Spleen (tissue), 11 donors: ENCODE measurements at regions not wholly inside any gene's neighbourhood (a gene's known extent, or its start where the extent isn't known, plus 50 kb on each side); places are given as distances from the start of the nearest gene placed in this dataset.

Experiments used
- DNase-seq: peaks from one replicate; pipeline ENCODE4 v3.0.0-alpha.2; 2020
- H3K27ac ChIP-seq, 8 donors: fragments of 200-600 bp; sonication (generic) in 7 of 8; 1 replicate in 4 of 8; 2 replicates in 4 of 8; pipeline versions ENCODE4 v1.5.0 to v1.8.0; 2016 to 2021; ENCODE audit warnings: inconsistent platforms in 4 of 8, mild to moderate bottlenecking in 4 of 8, moderate library complexity in 1 of 8
- H3K27me3 ChIP-seq, 7 donors: fragments of 200-600 bp; sonication (generic) in 6 of 7; replicated peaks in 1 of 7; 1 replicate in 4 of 7; 2 replicates in 3 of 7; pipeline versions ENCODE4 v1.5.0 to v1.8.0; 2016 to 2021; ENCODE audit warnings: inconsistent platforms in 3 of 7, mild to moderate bottlenecking in 1 of 7
- H3K36me3 ChIP-seq, 6 donors: fragments of 200-600 bp; sonication (generic) in 5 of 6; 1 replicate in 4 of 6; 2 replicates in 2 of 6; pipeline versions ENCODE4 v1.5.0 to v1.8.0; 2016 to 2021; ENCODE audit warnings: inconsistent platforms in 2 of 6
- H3K4me1 ChIP-seq, 6 donors: fragments of 200-600 bp; sonication (generic) in 5 of 6; 1 replicate in 3 of 6; 2 replicates in 3 of 6; pipeline versions ENCODE4 v1.5.0 to v1.8.0; 2016 to 2021; ENCODE audit warnings: inconsistent platforms in 3 of 6
- H3K4me3 ChIP-seq, 8 donors: fragments of 200-600 bp; sonication (generic) in 7 of 8; 1 replicate in 4 of 8; 2 replicates in 4 of 8; pipeline versions ENCODE4 v1.5.0 to v1.8.0; 2016 to 2021; ENCODE audit warnings: inconsistent platforms in 4 of 8, mild to moderate bottlenecking in 4 of 8, moderate library complexity in 2 of 8
- H3K9me3 ChIP-seq, 8 donors: fragments of 200-600 bp; sonication (generic) in 7 of 8; 1 replicate in 4 of 8; 2 replicates in 4 of 8; pipeline versions ENCODE4 v1.5.0 to v1.8.0; 2016 to 2021; ENCODE audit warnings: inconsistent platforms in 4 of 8
- POLR2A ChIP-seq, 3 donors: fragments of 450-650 bp; IDR thresholded peaks; one replicate each; pipeline ENCODE4 v1.5.1; 2017; ENCODE audit warnings: antibody characterized with exemption in 3 of 3, mild to moderate bottlenecking in 1 of 3
- POLR2AphosphoS5 ChIP-seq, 3 donors: sonication (generic); formaldehyde crosslinking; IDR thresholded peaks; one replicate each; pipeline ENCODE4 v1.5.1; 2017; ENCODE audit warnings: antibody characterized with exemption in 3 of 3
- WGBS, 5 donors: extraction: QIAGEN DNeasy Blood & Tissue Kit in 3 of 5; methylation state at CpG; one replicate each; pipeline versions ENCODE4 v1.1.5 to v1.1.7; 2013 to 2018; 5-methylcytosine and 5-hydroxymethylcytosine counted together
- intact Hi-C: fragments of 100-400 bp; cut with DNase I; formaldehyde crosslinking; loops from one replicate; pipeline ENCODE4 v1.15.0; 2023; ENCODE audit warnings: low total_unique reads
- TF ChIP-seq, protein P1 (sequence below), 11 experiments: fragments of 200-600 bp in 7 of 11; fragments of 450-650 bp in 4 of 11; sonication (generic) in 4 of 11; IDR thresholded peaks in 8 of 11; conservative IDR thresholded peaks in 3 of 11; 1 replicate in 7 of 11; 2 replicates in 4 of 11; pipeline versions ENCODE4 v1.4.0 to v1.8.0; 2016 to 2021; ENCODE audit warnings: antibody characterized with exemption in 11 of 11, inconsistent platforms in 4 of 11, mild to moderate bottlenecking in 1 of 11
- donor health status: healthy with polysubstance abuse.
- donor health status: DM: no; HTN: no; CAD: no; lungs with moderate emphysema.
- donor health status: DM: no; HTN: no; CAD: no.
- donor health status: Bipolar disorder and iron deficiency.
- donor health status: healthy.
- donor health status: DM: no; HTN: no; CAD: no.
- donor health status: DM: yes; HTN: yes; CAD: no.

DNA sequence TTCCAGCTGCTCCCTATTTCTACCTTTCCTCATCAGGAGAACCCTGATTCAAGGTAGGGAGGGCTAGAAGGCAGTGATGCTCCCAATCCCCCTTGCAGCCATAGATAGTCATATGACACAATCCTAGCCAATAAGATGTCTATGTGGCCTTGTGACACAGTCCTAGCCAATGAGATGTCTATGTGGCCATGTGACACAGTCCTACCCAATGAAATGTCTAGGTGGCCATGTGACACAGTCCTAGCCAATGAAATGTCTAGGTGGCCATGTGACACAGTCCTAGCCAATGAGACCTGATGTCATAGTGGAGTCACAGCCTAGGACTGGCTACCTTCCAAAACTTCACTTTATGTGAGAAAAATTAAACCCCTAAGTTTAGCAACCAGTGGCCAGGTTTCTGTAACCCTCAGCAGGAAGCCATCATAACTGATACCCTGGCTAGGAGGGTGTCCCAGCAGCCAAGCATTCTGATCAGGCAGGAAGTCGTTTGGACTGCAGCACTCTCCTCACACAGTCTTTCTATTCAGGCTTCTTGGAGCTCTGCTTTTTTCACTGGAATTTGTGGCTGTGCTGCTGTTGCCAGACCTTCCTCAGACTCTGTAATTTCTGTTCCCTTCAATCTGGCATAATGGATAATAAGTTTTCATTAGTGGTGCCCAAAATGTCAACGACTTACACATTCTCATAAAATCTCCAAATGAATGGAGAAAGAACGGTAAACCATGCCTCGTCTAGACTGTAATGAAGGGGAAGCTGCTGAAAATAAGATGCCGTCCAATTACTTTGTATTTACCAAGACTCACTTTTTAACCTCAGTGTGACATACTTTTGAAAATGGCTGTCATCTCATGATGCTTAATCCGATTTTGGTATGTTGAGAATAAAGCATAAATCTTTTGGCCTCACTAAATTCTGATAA lies 165.0 kb upstream of the NCKAP5 start:
- H3K4me3 ChIP-seq, result no peak overlapping the region
- no peak overlapping the region for H3K27ac ChIP-seq
- H3K27me3 ChIP-seq, result no peaks in the 10 kb centered on the region
- intact Hi-C loops, result no loop called here
- H3K36me3 ChIP-seq, result no peaks in the 10 kb centered on the region
- no peaks in the 10 kb centered on the region for H3K4me1 ChIP-seq
- 71 to 81% (median 76%) methylated on average over 6 of the region's 6 CpGs for WGBS, 5 donors
- no peak for DNase-seq
- H3K9me3 ChIP-seq, result peaks cover 0 to 9% (median 0%) of the 10 kb centered on the region in 8 donors
- no peak for TF ChIP-seq POLR2A (IDR thresholded peaks at IDR 0.05)
- TF ChIP-seq, protein P1, sequence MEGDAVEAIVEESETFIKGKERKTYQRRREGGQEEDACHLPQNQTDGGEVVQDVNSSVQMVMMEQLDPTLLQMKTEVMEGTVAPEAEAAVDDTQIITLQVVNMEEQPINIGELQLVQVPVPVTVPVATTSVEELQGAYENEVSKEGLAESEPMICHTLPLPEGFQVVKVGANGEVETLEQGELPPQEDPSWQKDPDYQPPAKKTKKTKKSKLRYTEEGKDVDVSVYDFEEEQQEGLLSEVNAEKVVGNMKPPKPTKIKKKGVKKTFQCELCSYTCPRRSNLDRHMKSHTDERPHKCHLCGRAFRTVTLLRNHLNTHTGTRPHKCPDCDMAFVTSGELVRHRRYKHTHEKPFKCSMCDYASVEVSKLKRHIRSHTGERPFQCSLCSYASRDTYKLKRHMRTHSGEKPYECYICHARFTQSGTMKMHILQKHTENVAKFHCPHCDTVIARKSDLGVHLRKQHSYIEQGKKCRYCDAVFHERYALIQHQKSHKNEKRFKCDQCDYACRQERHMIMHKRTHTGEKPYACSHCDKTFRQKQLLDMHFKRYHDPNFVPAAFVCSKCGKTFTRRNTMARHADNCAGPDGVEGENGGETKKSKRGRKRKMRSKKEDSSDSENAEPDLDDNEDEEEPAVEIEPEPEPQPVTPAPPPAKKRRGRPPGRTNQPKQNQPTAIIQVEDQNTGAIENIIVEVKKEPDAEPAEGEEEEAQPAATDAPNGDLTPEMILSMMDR (IDR thresholded peaks at IDR 0.05 in 8 of 11, conservative IDR thresholded peaks at IDR 0.05 in 3 of 11), result no peak
- no peak for TF ChIP-seq POLR2AphosphoS5 (IDR thresholded peaks at IDR 0.05)

DNA sequence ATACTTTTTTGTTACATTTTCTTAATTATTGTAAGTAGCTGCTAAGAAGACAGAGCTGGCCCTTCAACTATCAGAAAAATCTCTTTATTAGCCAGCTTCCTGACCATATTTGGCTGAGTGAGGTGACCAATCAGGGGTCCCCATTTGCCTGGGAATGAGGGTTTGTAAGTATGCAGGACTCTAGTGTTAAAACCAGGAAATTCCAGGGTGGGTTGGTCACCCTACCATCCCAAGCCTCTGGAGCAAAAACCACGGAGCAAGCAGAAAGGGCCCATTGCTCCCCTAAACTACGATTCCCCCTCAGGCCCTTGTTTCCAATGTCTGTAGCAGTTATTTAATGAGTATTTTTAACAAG lies 165.6 kb upstream of the NCKAP5 start:
- WGBS, 5 donors, result 65 to 74% (median 71%) methylated on average over 2 of the region's 2 CpGs
- intact Hi-C loops, result no loop called here
- peaks cover 0 to 9% (median 0%) of the 10 kb centered on the region in 8 donors for H3K9me3 ChIP-seq

DNA sequence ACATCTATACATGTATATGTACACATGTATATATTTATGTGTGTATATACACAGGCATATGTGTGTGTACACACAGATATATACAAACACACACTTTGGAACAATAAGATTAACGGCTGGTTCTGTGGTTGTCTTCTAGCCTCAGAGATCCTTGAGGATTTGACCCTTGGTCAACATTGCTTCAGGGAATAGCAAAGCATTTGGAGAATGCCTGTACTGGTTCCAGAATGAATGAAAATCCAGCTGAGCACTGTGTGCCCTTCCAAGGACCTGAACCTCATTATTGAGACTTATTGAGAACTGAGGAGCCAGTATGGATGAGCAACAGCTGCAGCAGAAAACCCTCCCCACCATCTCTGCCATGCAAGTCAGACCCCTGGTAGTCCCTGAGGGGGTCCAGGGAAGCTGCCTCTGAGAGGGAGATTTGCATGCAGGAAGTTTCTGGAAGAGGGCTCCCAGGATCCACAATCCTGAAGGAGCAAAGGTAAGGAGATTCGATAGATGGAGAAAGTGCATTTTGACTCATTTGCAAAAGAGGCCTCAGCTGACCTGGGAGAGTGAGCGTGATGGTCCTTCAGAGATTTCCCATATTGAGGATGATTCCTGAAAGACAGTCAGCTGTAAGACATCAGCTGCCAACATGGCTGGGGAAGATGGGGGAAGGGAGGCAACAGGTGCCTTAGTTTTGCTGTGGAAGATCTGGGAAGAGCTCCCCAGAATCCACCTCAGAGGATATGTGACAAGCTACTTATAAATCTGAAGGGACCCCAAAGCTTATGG lies 166.6 kb upstream of the NCKAP5 start:
- no peaks in the 10 kb centered on the region for H3K27me3 ChIP-seq
- H3K27ac ChIP-seq, result no peak overlapping the region
- intact Hi-C loops, result no loop called here
- 84 to 94% (median 91%) methylated on average over 3 of the region's 3 CpGs for WGBS, 5 donors
- peaks cover 0 to 9% (median 0%) of the 10 kb centered on the region in 8 donors for H3K9me3 ChIP-seq
- H3K36me3 ChIP-seq, result no peaks in the 10 kb centered on the region
- no peaks in the 10 kb centered on the region for H3K4me1 ChIP-seq
- H3K4me3 ChIP-seq, result no peak overlapping the region
- DNase-seq, result no peak
- TF ChIP-seq POLR2AphosphoS5 (IDR thresholded peaks at IDR 0.05), result no peak
- TF ChIP-seq POLR2A (IDR thresholded peaks at IDR 0.05), result no peak
- TF ChIP-seq, protein P1 (IDR thresholded peaks at IDR 0.05 in 8 of 11, conservative IDR thresholded peaks at IDR 0.05 in 3 of 11), result no peak

More for the DNA sequence above, 165.6 kb upstream of the NCKAP5 start:
- Histone ChIP-seq H3K27ac (no peak overlapping the region), H3K4me3 (no peak overlapping the region), H3K4me1 (no peaks in the 10 kb centered on the region), H3K27me3 (no peaks in the 10 kb centered on the region), H3K36me3 (no peaks in the 10 kb centered on the region)
- no peak for DNase-seq
- TF ChIP-seq POLR2A (IDR thresholded peaks at IDR 0.05) (no peak), POLR2AphosphoS5 (IDR thresholded peaks at IDR 0.05) (no peak)
- TF ChIP-seq, protein P1 (IDR thresholded peaks at IDR 0.05 in 8 of 11, conservative IDR thresholded peaks at IDR 0.05 in 3 of 11), result no peak

DNA sequence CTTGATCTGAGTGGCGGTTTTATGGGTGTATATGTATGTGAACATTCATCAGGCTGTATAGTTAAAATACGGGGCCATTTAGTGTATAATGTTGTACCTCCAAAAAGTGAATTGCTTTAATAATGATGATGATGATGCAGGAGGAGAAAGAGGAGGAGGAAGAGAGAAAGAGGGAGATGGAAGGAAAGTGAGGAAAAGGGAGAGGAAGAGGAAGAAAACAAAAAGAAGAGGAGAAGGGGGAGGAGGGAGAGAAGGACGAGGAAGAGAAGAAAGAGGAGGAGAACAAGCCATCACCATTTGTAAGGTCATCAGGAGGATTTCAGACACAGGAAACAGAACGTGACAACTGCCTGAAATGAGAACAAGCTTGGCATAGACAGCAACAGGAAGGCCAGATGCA lies 168.4 kb upstream of the NCKAP5 start:
- 44 to 56% (median 51%) methylated on average over 4 of the region's 4 CpGs for WGBS, 5 donors
- Histone ChIP-seq H3K27me3 (no peaks in the 10 kb centered on the region), H3K36me3 (no peaks in the 10 kb centered on the region), H3K9me3 (peaks cover 0 to 9% (median 0%) of the 10 kb centered on the region in 8 donors), H3K4me3 (no peak overlapping the region), H3K4me1 (no peaks in the 10 kb centered on the region), H3K27ac (no peak overlapping the region)
- TF ChIP-seq POLR2A (IDR thresholded peaks at IDR 0.05), result no peak
- TF ChIP-seq, protein P1 (IDR thresholded peaks at IDR 0.05 in 8 of 11, conservative IDR thresholded peaks at IDR 0.05 in 3 of 11), result no peak
- TF ChIP-seq POLR2AphosphoS5 (IDR thresholded peaks at IDR 0.05), result no peak
- intact Hi-C loops, result no loop called here
- DNase-seq, result no peak
